WTC11 (cell line): ENCODE measurements at regions not wholly inside any gene's neighbourhood (a gene's known extent, or its start where the extent isn't known, plus 50 kb on each side); places are given as distances from the start of the nearest gene placed in this dataset.

Experiments used
- ATAC-seq: fragments of 200-7000 bp; cut with Tn5 transposase; 2 replicates; pipeline ENCODE4 v1.10.0; 2021; ENCODE audit warnings: mild to moderate bottlenecking, moderate library complexity
- CTCF ChIA-PET: fragments of 300-600 bp; sonication (Branson Sonifier 250); formaldehyde crosslinking; loops from one replicate; lab custom pipeline; 2021; ENCODE audit warnings: antibody characterized with exemption; lab: Charles Lee
- POLR2A ChIA-PET: fragments of 350-600 bp; sonication (Branson Sonifier 250); formaldehyde crosslinking; loops from one replicate; lab custom pipeline; 2021; ENCODE audit warnings: antibody characterized with exemption; lab: Charles Lee
- DNase-seq: peaks from one replicate; pipeline ENCODE4 v3.0.0; 2021; ENCODE audit warnings: low spot score
- H3K27ac Mint-ChIP-seq: 2 replicates; pipeline ENCODE4 v1.8.0; 2021; ENCODE audit warnings: mixed read lengths
- H3K27me3 Mint-ChIP-seq: 2 replicates; pipeline ENCODE4 v1.8.0; 2021; ENCODE audit warnings: low read depth, mild to moderate bottlenecking, moderate library complexity, mixed read lengths
- H3K36me3 Mint-ChIP-seq: 2 replicates; pipeline ENCODE4 v1.8.0; 2021; ENCODE audit warnings: mixed read lengths
- H3K4me1 Mint-ChIP-seq: 2 replicates; pipeline ENCODE4 v1.8.0; 2022; ENCODE audit warnings: mixed read lengths
- H3K4me3 Mint-ChIP-seq: 2 replicates; pipeline ENCODE4 v1.8.0; 2021; ENCODE audit warnings: mild to moderate bottlenecking, moderate library complexity, mixed read lengths
- H3K9me3 Mint-ChIP-seq: 2 replicates; pipeline ENCODE4 v1.8.0; 2021; ENCODE audit warnings: mixed read lengths
- ETV6 ChIP-seq: sonication (generic); formaldehyde crosslinking; IDR thresholded peaks from 2 replicates; pipeline ENCODE4 v1.8.1; 2022; ENCODE audit warnings: mild to moderate bottlenecking, missing genetic modification reagents
- GTF2I ChIP-seq: fragments of 250-450 bp; sonication (Bioruptor Pico); conservative IDR thresholded peaks from 2 replicates; pipeline ENCODE4 v1.4.0; 2021; ENCODE audit warnings: mild to moderate bottlenecking
- HMGA2 ChIP-seq: fragments of 250-450 bp; sonication (Bioruptor Pico); IDR thresholded peaks from 2 replicates; pipeline ENCODE4 v1.4.0; 2021; ENCODE audit warnings: mild to moderate bottlenecking, moderate library complexity
- JAZF1 ChIP-seq: fragments of 250-450 bp; sonication (Bioruptor Pico); IDR thresholded peaks from 2 replicates; pipeline ENCODE4 v1.9.0; 2021; ENCODE audit warnings: moderate library complexity, mild to moderate bottlenecking, inconsistent platforms
- JUN ChIP-seq: sonication (generic); formaldehyde crosslinking; IDR thresholded peaks from 2 replicates; pipeline ENCODE4 v1.8.0; 2023; ENCODE audit warnings: mild to moderate bottlenecking, missing genetic modification reagents
- KAT7 ChIP-seq: sonication (generic); formaldehyde crosslinking; IDR thresholded peaks from 2 replicates; pipeline ENCODE4 v1.8.1; 2023; ENCODE audit warnings: missing genetic modification reagents, mild to moderate bottlenecking, borderline replicate concordance
- MXD4 ChIP-seq: fragments of 250-450 bp; sonication (Bioruptor Pico); IDR thresholded peaks from 2 replicates; pipeline ENCODE4 v1.8.0; 2021; ENCODE audit warnings: mild to moderate bottlenecking, moderate library complexity, borderline replicate concordance
- NR3C1 ChIP-seq: sonication (generic); formaldehyde crosslinking; conservative IDR thresholded peaks from 2 replicates; pipeline ENCODE4 v1.8.1; 2023; ENCODE audit warnings: low read depth, mild to moderate bottlenecking, missing genetic modification reagents
- SMAD4 ChIP-seq: sonication (generic); formaldehyde crosslinking; IDR thresholded peaks from 2 replicates; pipeline ENCODE4 v1.8.0; 2022; ENCODE audit warnings: mild to moderate bottlenecking, missing genetic modification reagents
- TEAD4 ChIP-seq: sonication (generic); formaldehyde crosslinking; IDR thresholded peaks from 2 replicates; pipeline ENCODE4 v1.8.0; 2022; ENCODE audit warnings: mild to moderate bottlenecking, missing genetic modification reagents
- ZNF138 ChIP-seq: sonication (generic); formaldehyde crosslinking; conservative IDR thresholded peaks from 2 replicates; pipeline ENCODE4 v1.8.1; 2022; ENCODE audit warnings: mild to moderate bottlenecking, moderate library complexity, missing genetic modification reagents
- ZNF263 ChIP-seq: sonication (generic); formaldehyde crosslinking; IDR thresholded peaks from 2 replicates; pipeline ENCODE4 v1.8.1; 2022; ENCODE audit warnings: low read depth, mild to moderate bottlenecking, moderate library complexity, missing genetic modification reagents
- ZNF671 ChIP-seq: fragments of 250-450 bp; sonication (Bioruptor Pico); IDR thresholded peaks from 2 replicates; pipeline ENCODE4 v1.8.0; 2021; ENCODE audit warnings: mild to moderate bottlenecking
- TF ChIP-seq, protein P1 (sequence below): sonication (generic); formaldehyde crosslinking; IDR thresholded peaks from 2 replicates; pipeline ENCODE4 v1.8.0; 2022; ENCODE audit warnings: missing genetic modification reagents
- TF ChIP-seq, protein P2 (sequence below): sonication (generic); formaldehyde crosslinking; IDR thresholded peaks from 2 replicates; pipeline ENCODE4 v1.8.0; 2022; ENCODE audit warnings: mild to moderate bottlenecking, missing genetic modification reagents
- TF ChIP-seq, protein P3 (sequence below): sonication (generic); formaldehyde crosslinking; IDR thresholded peaks from 2 replicates; pipeline ENCODE4 v1.8.0; 2022; ENCODE audit warnings: mild to moderate bottlenecking, missing genetic modification reagents
- TF ChIP-seq, protein P4 (sequence below): sonication (generic); formaldehyde crosslinking; IDR thresholded peaks from 2 replicates; pipeline ENCODE4 v1.8.0; 2022; ENCODE audit warnings: mild to moderate bottlenecking, missing genetic modification reagents
- TF ChIP-seq, protein P5 (sequence below): fragments of 250-450 bp; sonication (Bioruptor Pico); IDR thresholded peaks from 2 replicates; pipeline ENCODE4 v2.1.2; 2022; ENCODE audit warnings: mild to moderate bottlenecking, moderate library complexity
- TF ChIP-seq, protein P6 (sequence below): sonication (generic); formaldehyde crosslinking; IDR thresholded peaks from 2 replicates; pipeline ENCODE4 v1.8.1; 2022; ENCODE audit warnings: missing genetic modification reagents, borderline replicate concordance
- TF ChIP-seq, protein P7 (sequence below): sonication (generic); formaldehyde crosslinking; IDR thresholded peaks from 2 replicates; pipeline ENCODE4 v1.8.1; 2023; ENCODE audit warnings: mild to moderate bottlenecking, missing genetic modification reagents
- TF ChIP-seq, protein P8 (sequence below): sonication (generic); formaldehyde crosslinking; IDR thresholded peaks from 2 replicates; pipeline ENCODE4 v1.8.1; 2023; ENCODE audit warnings: mild to moderate bottlenecking, moderate library complexity, missing genetic modification reagents

DNA sequence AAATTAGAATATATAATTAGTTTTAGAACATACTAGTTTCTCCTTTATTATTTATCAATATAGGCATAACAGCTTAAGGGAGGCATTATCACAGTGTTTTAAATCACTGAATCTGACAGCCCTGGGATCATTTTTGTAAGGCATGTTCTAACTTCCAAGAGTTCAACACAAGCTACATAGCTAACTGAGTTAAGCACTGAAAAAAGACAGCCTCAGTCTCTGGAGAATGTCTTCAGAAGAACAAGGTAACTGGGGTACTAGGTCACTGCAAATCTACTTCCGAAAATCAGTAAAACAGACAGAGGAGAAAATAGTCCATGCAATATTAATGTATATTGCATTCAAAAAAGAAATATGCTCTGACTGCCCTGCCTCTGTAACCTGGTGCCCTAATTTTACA is 502.1 kb downstream of the RFC3 start:
- no peaks in the 10 kb centered on the region for H3K27me3 Mint-ChIP-seq
- H3K27ac Mint-ChIP-seq, result no peak overlapping the region
- H3K4me3 Mint-ChIP-seq, result no peak overlapping the region
- ATAC-seq (no peak), DNase-seq (no peak)
- H3K9me3 Mint-ChIP-seq, result peaks cover 5% of the 10 kb centered on the region; the same call in 1 of the 2 replicates
- CTCF ChIA-PET, result no interaction called here
- peaks cover 7% of the 10 kb centered on the region; the same call in 1 of the 2 replicates for H3K4me1 Mint-ChIP-seq
- POLR2A ChIA-PET, result no interaction called here
- H3K36me3 Mint-ChIP-seq, result no peaks in the 10 kb centered on the region
- TF ChIP-seq TEAD4 (CRISPR knock-in tag), result no peak
- no peak for TF ChIP-seq NR3C1
- TF ChIP-seq KAT7, result no peak
- TF ChIP-seq HMGA2 (CRISPR knock-in tag), result no peak
- no peak for TF ChIP-seq SMAD4 (CRISPR knock-in tag)
- no peak for TF ChIP-seq ZNF671
- TF ChIP-seq JUN, result no peak
- TF ChIP-seq, protein P1, sequence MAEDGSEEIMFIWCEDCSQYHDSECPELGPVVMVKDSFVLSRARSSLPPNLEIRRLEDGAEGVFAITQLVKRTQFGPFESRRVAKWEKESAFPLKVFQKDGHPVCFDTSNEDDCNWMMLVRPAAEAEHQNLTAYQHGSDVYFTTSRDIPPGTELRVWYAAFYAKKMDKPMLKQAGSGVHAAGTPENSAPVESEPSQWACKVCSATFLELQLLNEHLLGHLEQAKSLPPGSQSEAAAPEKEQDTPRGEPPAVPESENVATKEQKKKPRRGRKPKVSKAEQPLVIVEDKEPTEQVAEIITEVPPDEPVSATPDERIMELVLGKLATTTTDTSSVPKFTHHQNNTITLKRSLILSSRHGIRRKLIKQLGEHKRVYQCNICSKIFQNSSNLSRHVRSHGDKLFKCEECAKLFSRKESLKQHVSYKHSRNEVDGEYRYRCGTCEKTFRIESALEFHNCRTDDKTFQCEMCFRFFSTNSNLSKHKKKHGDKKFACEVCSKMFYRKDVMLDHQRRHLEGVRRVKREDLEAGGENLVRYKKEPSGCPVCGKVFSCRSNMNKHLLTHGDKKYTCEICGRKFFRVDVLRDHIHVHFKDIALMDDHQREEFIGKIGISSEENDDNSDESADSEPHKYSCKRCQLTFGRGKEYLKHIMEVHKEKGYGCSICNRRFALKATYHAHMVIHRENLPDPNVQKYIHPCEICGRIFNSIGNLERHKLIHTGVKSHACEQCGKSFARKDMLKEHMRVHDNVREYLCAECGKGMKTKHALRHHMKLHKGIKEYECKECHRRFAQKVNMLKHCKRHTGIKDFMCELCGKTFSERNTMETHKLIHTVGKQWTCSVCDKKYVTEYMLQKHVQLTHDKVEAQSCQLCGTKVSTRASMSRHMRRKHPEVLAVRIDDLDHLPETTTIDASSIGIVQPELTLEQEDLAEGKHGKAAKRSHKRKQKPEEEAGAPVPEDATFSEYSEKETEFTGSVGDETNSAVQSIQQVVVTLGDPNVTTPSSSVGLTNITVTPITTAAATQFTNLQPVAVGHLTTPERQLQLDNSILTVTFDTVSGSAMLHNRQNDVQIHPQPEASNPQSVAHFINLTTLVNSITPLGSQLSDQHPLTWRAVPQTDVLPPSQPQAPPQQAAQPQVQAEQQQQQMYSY (CRISPR knock-in tag), result no peak
- TF ChIP-seq, protein P2, sequence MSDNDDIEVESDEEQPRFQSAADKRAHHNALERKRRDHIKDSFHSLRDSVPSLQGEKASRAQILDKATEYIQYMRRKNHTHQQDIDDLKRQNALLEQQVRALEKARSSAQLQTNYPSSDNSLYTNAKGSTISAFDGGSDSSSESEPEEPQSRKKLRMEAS (CRISPR knock-in tag), result no peak
- TF ChIP-seq GTF2I, result no peak
- TF ChIP-seq, protein P3, sequence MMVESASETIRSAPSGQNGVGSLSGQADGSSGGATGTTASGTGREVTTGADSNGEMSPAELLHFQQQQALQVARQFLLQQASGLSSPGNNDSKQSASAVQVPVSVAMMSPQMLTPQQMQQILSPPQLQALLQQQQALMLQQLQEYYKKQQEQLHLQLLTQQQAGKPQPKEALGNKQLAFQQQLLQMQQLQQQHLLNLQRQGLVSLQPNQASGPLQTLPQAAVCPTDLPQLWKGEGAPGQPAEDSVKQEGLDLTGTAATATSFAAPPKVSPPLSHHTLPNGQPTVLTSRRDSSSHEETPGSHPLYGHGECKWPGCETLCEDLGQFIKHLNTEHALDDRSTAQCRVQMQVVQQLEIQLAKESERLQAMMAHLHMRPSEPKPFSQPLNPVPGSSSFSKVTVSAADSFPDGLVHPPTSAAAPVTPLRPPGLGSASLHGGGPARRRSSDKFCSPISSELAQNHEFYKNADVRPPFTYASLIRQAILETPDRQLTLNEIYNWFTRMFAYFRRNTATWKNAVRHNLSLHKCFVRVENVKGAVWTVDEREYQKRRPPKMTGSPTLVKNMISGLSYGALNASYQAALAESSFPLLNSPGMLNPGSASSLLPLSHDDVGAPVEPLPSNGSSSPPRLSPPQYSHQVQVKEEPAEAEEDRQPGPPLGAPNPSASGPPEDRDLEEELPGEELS, result no peak
- no peak for TF ChIP-seq ZNF263
- no peak for TF ChIP-seq ETV6 (CRISPR knock-in tag)
- no peak for TF ChIP-seq ZNF138 (CRISPR knock-in tag)
- TF ChIP-seq, protein P4, sequence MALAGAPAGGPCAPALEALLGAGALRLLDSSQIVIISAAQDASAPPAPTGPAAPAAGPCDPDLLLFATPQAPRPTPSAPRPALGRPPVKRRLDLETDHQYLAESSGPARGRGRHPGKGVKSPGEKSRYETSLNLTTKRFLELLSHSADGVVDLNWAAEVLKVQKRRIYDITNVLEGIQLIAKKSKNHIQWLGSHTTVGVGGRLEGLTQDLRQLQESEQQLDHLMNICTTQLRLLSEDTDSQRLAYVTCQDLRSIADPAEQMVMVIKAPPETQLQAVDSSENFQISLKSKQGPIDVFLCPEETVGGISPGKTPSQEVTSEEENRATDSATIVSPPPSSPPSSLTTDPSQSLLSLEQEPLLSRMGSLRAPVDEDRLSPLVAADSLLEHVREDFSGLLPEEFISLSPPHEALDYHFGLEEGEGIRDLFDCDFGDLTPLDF, result no peak

DNA sequence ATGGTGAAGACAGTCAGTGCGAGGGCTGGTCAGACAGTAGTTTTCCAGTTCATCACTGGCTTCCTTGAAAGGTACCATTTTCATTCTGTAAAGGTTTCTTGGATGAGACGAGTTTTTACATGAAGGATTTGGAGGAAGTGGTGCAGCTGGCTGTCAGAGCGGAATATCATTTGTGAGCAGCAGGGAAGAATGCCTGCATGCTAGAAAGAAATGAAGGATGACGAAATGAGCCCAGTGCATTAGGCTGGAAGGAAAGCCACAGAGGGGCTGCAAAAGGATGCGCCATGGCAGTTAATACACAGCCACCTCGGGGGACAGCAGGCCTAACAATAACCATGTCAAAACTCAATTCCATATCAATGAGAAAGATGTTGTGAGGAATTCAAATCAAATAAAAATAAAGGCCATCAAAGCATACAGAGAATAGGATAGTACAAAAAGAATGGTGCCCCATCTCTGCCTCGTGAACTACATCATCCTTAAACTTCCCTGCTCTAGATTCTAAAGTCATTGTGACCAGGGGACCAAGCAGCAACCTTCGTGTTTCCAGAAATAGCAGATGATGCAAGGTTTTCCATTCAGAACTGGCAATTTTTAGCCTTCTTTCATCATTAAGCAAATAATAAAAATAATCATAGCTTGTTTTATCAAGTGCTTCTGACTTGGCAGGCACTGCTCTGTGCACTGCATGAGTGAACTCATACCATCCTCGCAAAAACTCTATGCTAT is 504.2 kb downstream of the RFC3 start:
- H3K36me3 Mint-ChIP-seq, result no peaks in the 10 kb centered on the region
- H3K4me1 Mint-ChIP-seq, result peaks cover 7% of the 10 kb centered on the region; the same call in 1 of the 2 replicates
- ChIA-PET POLR2A (no interaction called here), CTCF (no interaction called here)
- ATAC-seq (no peak), DNase-seq (no peak)
- H3K27ac Mint-ChIP-seq, result no peak overlapping the region
- no peaks in the 10 kb centered on the region for H3K9me3 Mint-ChIP-seq
- no peaks in the 10 kb centered on the region for H3K27me3 Mint-ChIP-seq
- H3K4me3 Mint-ChIP-seq, result no peak overlapping the region
- TF ChIP-seq, protein P5, sequence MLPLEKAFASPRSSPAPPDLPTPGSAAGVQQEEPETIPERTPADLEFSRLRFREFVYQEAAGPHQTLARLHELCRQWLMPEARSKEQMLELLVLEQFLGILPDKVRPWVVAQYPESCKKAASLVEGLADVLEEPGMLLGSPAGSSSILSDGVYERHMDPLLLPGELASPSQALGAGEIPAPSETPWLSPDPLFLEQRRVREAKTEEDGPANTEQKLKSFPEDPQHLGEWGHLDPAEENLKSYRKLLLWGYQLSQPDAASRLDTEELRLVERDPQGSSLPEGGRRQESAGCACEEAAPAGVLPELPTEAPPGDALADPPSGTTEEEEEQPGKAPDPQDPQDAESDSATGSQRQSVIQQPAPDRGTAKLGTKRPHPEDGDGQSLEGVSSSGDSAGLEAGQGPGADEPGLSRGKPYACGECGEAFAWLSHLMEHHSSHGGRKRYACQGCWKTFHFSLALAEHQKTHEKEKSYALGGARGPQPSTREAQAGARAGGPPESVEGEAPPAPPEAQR, result no peak
- TF ChIP-seq, protein P6, sequence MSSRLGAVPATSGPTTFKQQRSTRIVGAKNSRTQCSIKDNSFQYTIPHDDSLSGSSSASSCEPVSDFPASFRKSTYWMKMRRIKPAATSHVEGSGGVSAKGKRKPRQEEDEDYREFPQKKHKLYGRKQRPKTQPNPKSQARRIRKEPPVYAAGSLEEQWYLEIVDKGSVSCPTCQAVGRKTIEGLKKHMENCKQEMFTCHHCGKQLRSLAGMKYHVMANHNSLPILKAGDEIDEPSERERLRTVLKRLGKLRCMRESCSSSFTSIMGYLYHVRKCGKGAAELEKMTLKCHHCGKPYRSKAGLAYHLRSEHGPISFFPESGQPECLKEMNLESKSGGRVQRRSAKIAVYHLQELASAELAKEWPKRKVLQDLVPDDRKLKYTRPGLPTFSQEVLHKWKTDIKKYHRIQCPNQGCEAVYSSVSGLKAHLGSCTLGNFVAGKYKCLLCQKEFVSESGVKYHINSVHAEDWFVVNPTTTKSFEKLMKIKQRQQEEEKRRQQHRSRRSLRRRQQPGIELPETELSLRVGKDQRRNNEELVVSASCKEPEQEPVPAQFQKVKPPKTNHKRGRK (CRISPR knock-in tag), result no peak
- TF ChIP-seq JAZF1 (CRISPR knock-in tag) (no peak), MXD4 (CRISPR knock-in tag) (no peak), ETV6 (CRISPR knock-in tag) (no peak)
- TF ChIP-seq, protein P7, sequence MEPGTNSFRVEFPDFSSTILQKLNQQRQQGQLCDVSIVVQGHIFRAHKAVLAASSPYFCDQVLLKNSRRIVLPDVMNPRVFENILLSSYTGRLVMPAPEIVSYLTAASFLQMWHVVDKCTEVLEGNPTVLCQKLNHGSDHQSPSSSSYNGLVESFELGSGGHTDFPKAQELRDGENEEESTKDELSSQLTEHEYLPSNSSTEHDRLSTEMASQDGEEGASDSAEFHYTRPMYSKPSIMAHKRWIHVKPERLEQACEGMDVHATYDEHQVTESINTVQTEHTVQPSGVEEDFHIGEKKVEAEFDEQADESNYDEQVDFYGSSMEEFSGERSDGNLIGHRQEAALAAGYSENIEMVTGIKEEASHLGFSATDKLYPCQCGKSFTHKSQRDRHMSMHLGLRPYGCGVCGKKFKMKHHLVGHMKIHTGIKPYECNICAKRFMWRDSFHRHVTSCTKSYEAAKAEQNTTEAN (CRISPR knock-in tag), result no peak
- TF ChIP-seq, protein P8, sequence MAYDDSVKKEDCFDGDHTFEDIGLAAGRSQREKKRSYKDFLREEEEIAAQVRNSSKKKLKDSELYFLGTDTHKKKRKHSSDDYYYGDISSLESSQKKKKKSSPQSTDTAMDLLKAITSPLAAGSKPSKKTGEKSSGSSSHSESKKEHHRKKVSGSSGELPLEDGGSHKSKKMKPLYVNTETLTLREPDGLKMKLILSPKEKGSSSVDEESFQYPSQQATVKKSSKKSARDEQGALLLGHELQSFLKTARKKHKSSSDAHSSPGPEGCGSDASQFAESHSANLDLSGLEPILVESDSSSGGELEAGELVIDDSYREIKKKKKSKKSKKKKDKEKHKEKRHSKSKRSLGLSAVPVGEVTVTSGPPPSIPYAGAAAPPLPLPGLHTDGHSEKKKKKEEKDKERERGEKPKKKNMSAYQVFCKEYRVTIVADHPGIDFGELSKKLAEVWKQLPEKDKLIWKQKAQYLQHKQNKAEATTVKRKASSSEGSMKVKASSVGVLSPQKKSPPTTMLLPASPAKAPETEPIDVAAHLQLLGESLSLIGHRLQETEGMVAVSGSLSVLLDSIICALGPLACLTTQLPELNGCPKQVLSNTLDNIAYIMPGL (CRISPR knock-in tag), result no peak
